Testis (tissue), 2 donors: ENCODE measurements at regions not wholly inside any gene's neighbourhood (a gene's known extent, or its start where the extent isn't known, plus 50 kb on each side); places are given as distances from the start of the nearest gene placed in this dataset.

ENCODE experiments used
- DNase-seq: peaks from one replicate; pipeline ENCODE4 v3.0.0-alpha.2; 2019
- H3K27ac ChIP-seq, 2 donors: fragments of 200-600 bp; sonication (generic); one replicate each; pipeline ENCODE4 v1.5.1; 2019
- H3K27me3 ChIP-seq: fragments of 200-600 bp; sonication (generic); one replicate; pipeline ENCODE4 v1.5.1; 2019
- H3K36me3 ChIP-seq: fragments of 200-600 bp; sonication (generic); one replicate; pipeline ENCODE4 v1.5.1; 2017; ENCODE audit warnings: low read depth; ENCODE audit errors: missing control alignments
- H3K4me1 ChIP-seq: fragments of 200-600 bp; sonication (generic); one replicate; pipeline ENCODE4 v1.5.1; 2019
- H3K4me3 ChIP-seq, 2 donors: fragments of 200-600 bp; sonication (generic); one replicate each; pipeline ENCODE4 v1.5.1; 2017 to 2019
- H3K9me3 ChIP-seq: fragments of 200-600 bp; sonication (generic); one replicate; pipeline ENCODE4 v1.5.1; 2017
- CTCF ChIP-seq, 3 experiments: fragments of 450-650 bp in 2 of 3; fragments of 200-600 bp in 1 of 3; sonication (generic) in 1 of 3; IDR thresholded peaks; one replicate each; pipeline ENCODE4 v1.5.1; 2016 to 2019; ENCODE audit warnings: antibody characterized with exemption in 3 of 3, mild to moderate bottlenecking in 2 of 3, moderate library complexity in 1 of 3
- POLR2A ChIP-seq: fragments of 450-650 bp; IDR thresholded peaks from one replicate; pipeline ENCODE4 v1.6.1; 2017; ENCODE audit warnings: antibody characterized with exemption, mild to moderate bottlenecking, moderate library complexity
- WGBS, 2 donors: methylation state at CpG; one replicate each; pipeline ENCODE4 v1.1.5; 2018; 5-methylcytosine and 5-hydroxymethylcytosine counted together
- intact Hi-C: fragments of 100-400 bp; cut with DNase I; formaldehyde crosslinking; loops from one replicate; pipeline ENCODE4 v1.15.1; 2023; ENCODE audit warnings: low total_unique reads

GRCh38 chr15:69834267-69834666 is 263.4 kb downstream of the TLE3 start:
- no peaks in the 10 kb centered on the region for H3K4me1 ChIP-seq
- no peak for TF ChIP-seq POLR2A
- TF ChIP-seq CTCF (IDR thresholded peaks at IDR 0.05) = no peak
- intact Hi-C loops = no loop called here
- H3K36me3 ChIP-seq = no peaks in the 10 kb centered on the region
- no peaks in the 10 kb centered on the region for H3K27me3 ChIP-seq
- WGBS, 2 donors = 94 to 95% methylated on average over 5 of the region's 5 CpGs
- H3K9me3 ChIP-seq = no peaks in the 10 kb centered on the region
- H3K27ac ChIP-seq = no peak overlapping the region
- H3K4me3 ChIP-seq = no peak overlapping the region
- no peak for DNase-seq

- intact Hi-C loops = no loop called here
- TF ChIP-seq POLR2A = no peak
- no peak for TF ChIP-seq CTCF (IDR thresholded peaks at IDR 0.05)
- Histone ChIP-seq H3K4me1 (no peaks in the 10 kb centered on the region), H3K9me3 (no peaks in the 10 kb centered on the region), H3K27me3 (no peaks in the 10 kb centered on the region), H3K27ac (no peak overlapping the region), H3K4me3 (no peak overlapping the region), H3K36me3 (no peaks in the 10 kb centered on the region)
- DNase-seq = no peak
- 37 to 39% methylated on average over 3 of the region's 3 CpGs for WGBS, 2 donors
These were observed 263.0 kb downstream of the TLE3 start for GRCh38 chr15:69834761-69835160.

GRCh38 chr15:69836048-69836447 is 261.7 kb downstream of the TLE3 start:
- Histone ChIP-seq H3K4me3 (no peak overlapping the region), H3K36me3 (no peaks in the 10 kb centered on the region), H3K4me1 (no peaks in the 10 kb centered on the region), H3K27me3 (no peaks in the 10 kb centered on the region), H3K27ac (no peak overlapping the region), H3K9me3 (no peaks in the 10 kb centered on the region)
- intact Hi-C loops = no loop called here
- TF ChIP-seq CTCF (IDR thresholded peaks at IDR 0.05) = no peak
- no peak for TF ChIP-seq POLR2A
- DNase-seq = no peak
- WGBS, 2 donors = 82 to 84% methylated on average over 3 of the region's 3 CpGs

GRCh38 chr15:69836526-69837230 is 261.0 kb downstream of the TLE3 start:
- Histone ChIP-seq H3K4me1 (no peaks in the 10 kb centered on the region), H3K27ac (no peak overlapping the region), H3K9me3 (no peaks in the 10 kb centered on the region), H3K4me3 (no peak overlapping the region), H3K27me3 (no peaks in the 10 kb centered on the region), H3K36me3 (no peaks in the 10 kb centered on the region)
- WGBS, 2 donors = 90 to 94% methylated on average over 8 to 10 of the region's 10 CpGs
- intact Hi-C loops = no loop called here
- no peak for DNase-seq
- no peak for TF ChIP-seq CTCF (IDR thresholded peaks at IDR 0.05)
- no peak for TF ChIP-seq POLR2A

GRCh38 chr15:69838338-69838737 is 259.4 kb downstream of the TLE3 start:
- no peaks in the 10 kb centered on the region for H3K27me3 ChIP-seq
- no peak overlapping the region for H3K4me3 ChIP-seq
- no peaks in the 10 kb centered on the region for H3K36me3 ChIP-seq
- H3K4me1 ChIP-seq = no peaks in the 10 kb centered on the region
- no peaks in the 10 kb centered on the region for H3K9me3 ChIP-seq
- no peak for DNase-seq
- TF ChIP-seq POLR2A = no peak
- TF ChIP-seq CTCF (IDR thresholded peaks at IDR 0.05) = no peak
- intact Hi-C loops = no loop called here
- 71 to 83% methylated on average over 1 of the region's 1 CpG for WGBS, 2 donors
- no peak overlapping the region for H3K27ac ChIP-seq
